ENCODE measurements at regions not wholly inside any gene's neighbourhood (a gene's known extent, or its start where the extent isn't known, plus 50 kb on each side); places are given as distances from the start of the nearest gene placed in this dataset.

GRCh38 chr17:33596899-33597298 lies 303.8 kb upstream of the ASIC2 start:
- H3K4me1 Mint-ChIP-seq, result no peaks in the 10 kb centered on the region
- DNase-seq, result no peak
- H3K4me3 Mint-ChIP-seq, result no peak overlapping the region
- no peaks in the 10 kb centered on the region for H3K36me3 Mint-ChIP-seq (ENCODE audit: low read depth)
- intact Hi-C loops (cut with micrococcal nuclease), result no loop called here
- no peak overlapping the region for H3K27ac Mint-ChIP-seq
- no peaks in the 10 kb centered on the region for H3K9me3 Mint-ChIP-seq
- peaks cover 2% of the 10 kb centered on the region for H3K27me3 Mint-ChIP-seq

DNA sequence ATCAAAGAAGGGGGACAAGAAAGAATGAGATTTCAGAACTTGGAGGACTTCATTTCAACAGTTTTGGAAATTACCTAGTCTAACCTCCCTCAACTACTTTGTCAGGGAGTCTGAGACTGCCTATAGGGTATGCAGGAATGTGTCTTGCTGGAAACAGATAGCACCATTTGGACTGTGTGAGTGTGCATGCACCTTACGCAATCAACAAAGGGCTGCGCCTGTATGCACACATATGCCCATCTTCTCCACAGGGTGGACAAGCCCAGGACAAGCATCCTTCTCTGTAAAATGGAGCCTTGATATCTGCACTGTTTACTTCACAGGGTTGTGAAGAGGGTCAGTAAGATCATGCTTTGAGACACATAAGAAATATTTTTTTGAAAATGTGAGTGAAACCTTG lies 305.7 kb upstream of the ASIC2 start:
- Mint-ChIP-seq H3K4me1 (no peaks in the 10 kb centered on the region), H3K27me3 (no peaks in the 10 kb centered on the region), H3K27ac (no peak overlapping the region), H3K9me3 (no peaks in the 10 kb centered on the region), H3K4me3 (no peak overlapping the region), H3K36me3 (ENCODE audit: low read depth) (no peaks in the 10 kb centered on the region)
- intact Hi-C loops (cut with micrococcal nuclease), result no loop called here
- DNase-seq, result no peak

DNA sequence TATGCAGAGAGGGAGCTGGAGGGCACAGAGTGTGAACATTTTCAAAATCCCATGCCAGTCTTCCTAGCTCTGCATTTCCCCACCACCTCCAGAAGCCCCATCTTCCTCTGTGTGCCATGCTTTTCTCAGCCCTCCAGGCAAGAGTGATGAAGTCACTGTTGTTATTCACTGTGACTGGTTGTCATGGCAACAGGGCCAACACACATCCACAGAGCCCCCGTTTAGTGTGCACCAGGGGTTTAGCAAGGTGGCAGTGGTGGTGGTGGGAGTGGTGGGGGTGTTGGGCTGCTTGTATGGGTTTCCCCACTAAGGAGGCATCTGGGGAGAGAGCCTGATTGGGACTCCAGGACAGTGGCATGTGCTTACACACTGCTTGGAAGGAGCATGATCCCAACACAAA lies 309.9 kb upstream of the ASIC2 start:
- no peak for DNase-seq
- Mint-ChIP-seq H3K36me3 (ENCODE audit: low read depth) (no peaks in the 10 kb centered on the region), H3K4me3 (no peak overlapping the region), H3K4me1 (no peaks in the 10 kb centered on the region), H3K27ac (no peak overlapping the region), H3K27me3 (no peaks in the 10 kb centered on the region), H3K9me3 (no peaks in the 10 kb centered on the region)
- intact Hi-C loops (cut with micrococcal nuclease), result no loop called here

DNA sequence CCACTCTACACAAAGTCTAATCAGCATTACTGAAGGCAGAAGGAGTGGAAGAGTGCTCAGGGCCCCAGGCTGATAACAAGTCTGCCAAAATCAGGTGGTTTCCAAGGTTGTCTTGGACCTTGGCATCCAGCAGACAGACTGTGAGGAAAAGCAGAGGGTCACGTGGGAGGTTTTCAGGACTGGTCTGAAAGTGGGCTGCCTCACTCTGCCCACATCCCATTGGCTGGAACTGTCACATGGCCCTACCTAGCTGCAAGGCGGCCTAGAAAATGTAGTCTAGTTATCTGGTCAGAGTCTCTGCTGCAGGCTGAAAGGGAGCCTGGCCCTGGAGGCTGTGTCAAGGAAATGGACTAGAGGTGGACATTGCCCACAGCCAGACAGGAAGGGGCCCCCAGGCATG lies 310.7 kb upstream of the ASIC2 start:
- intact Hi-C loops (cut with micrococcal nuclease), result no loop called here
- Mint-ChIP-seq H3K4me1 (no peaks in the 10 kb centered on the region), H3K36me3 (ENCODE audit: low read depth) (no peaks in the 10 kb centered on the region)

GRCh38 chr17:33611532-33611931 lies 318.4 kb upstream of the ASIC2 start:
- H3K4me3 Mint-ChIP-seq, result no peak overlapping the region
- intact Hi-C loops (cut with micrococcal nuclease), result no loop called here
- no peaks in the 10 kb centered on the region for H3K36me3 Mint-ChIP-seq (ENCODE audit: low read depth)
- H3K9me3 Mint-ChIP-seq, result no peaks in the 10 kb centered on the region
- H3K4me1 Mint-ChIP-seq, result no peaks in the 10 kb centered on the region
- no peak for DNase-seq
- H3K27ac Mint-ChIP-seq, result no peak overlapping the region
- no peaks in the 10 kb centered on the region for H3K27me3 Mint-ChIP-seq

More for the DNA sequence above, 310.7 kb upstream of the ASIC2 start:
- Mint-ChIP-seq H3K27ac (no peak overlapping the region), H3K27me3 (no peaks in the 10 kb centered on the region), H3K4me3 (no peak overlapping the region), H3K9me3 (no peaks in the 10 kb centered on the region)
- DNase-seq, result no peak

DNA sequence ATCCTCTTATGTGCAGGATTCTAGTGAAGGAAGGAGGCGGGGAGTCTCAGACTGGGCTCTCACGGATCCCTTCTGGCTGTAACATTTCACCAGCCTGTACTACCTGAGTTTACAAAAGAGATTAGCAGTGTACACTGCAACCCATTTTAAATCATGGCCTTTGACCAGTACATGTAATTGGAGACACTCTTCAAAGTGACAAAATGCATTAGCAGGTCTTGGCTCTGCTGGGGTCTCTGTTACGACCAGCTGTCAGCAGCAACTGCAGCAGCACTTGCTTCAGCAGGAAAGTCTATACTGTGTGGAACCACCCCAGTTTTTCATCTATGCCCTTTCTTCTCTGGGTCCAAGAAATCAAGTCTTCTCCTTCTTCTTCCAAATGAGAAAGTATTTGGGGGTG lies 322.8 kb upstream of the ASIC2 start:
- intact Hi-C loops (cut with micrococcal nuclease), result no loop called here
- Mint-ChIP-seq H3K27ac (no peak overlapping the region), H3K4me3 (no peak overlapping the region), H3K4me1 (no peaks in the 10 kb centered on the region), H3K9me3 (no peaks in the 10 kb centered on the region), H3K27me3 (no peaks in the 10 kb centered on the region), H3K36me3 (ENCODE audit: low read depth) (no peaks in the 10 kb centered on the region)
- no peak for DNase-seq

DNA sequence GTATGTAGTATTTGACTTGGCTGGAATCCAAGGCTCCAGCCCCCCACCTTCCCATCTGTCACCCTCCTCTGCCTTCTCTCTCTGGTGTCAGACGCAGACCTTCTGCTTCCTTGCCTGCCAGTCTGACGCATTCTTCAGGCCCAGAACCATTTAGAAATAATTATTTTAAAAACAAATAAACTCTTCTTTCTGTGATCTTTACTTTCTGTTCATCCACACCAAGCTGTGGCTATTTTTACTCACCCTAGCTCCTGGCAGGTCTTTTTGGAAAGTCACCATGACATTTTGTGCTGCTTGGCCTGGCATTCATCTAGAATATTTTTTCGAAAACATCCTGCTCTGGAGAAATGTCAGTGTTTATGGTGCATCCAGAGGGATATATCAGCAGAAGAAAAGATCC lies 330.7 kb upstream of the ASIC2 start:
- no peak overlapping the region for H3K4me3 Mint-ChIP-seq
- intact Hi-C loops (cut with micrococcal nuclease), result no loop called here
- no peaks in the 10 kb centered on the region for H3K9me3 Mint-ChIP-seq
- H3K36me3 Mint-ChIP-seq (ENCODE audit: low read depth), result no peaks in the 10 kb centered on the region
- peaks cover 3% of the 10 kb centered on the region for H3K27me3 Mint-ChIP-seq
- no peak overlapping the region for H3K27ac Mint-ChIP-seq
- no peak for DNase-seq
- no peaks in the 10 kb centered on the region for H3K4me1 Mint-ChIP-seq

DNA sequence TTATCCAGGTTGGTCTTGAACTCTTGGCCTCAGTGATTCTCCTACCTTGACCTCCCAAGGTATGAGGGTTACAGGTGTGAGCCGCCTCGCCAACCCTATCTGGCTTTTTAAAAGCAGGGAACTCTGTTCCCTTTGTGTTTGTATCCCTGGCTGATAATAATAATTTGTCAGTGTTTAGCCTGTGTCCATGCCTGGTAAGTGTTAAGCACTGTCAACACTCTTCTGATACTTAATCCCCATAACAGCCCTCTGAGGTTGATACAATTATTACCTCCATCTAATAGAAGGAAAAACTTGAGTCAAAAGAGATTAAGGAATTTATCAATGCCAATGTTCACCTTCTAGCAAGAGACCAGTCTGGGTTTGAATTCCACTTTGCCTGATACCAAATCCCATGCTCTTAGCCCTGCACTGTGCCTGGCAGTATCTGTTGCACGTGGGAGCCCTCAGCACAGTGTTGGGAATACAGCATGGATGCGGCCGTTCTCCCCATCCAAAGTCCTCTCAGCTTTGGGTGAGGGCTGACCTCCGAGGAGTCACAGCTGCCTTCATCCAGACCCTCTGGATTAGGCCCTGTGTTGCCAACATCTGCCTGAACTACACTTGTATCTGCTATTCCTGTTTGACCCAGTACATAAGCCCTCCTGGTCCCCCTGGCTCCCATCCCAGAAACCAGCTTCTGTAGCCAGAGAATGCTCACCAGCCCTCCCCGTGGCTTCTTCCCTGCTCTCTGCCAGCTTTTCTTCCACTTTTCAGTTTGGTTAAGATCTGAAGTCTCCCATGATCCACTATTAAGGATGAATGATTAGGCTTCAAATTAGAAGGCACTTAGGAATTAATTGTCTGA lies 335.6 kb upstream of the ASIC2 start:
- Mint-ChIP-seq H3K36me3 (ENCODE audit: low read depth) (no peaks in the 10 kb centered on the region), H3K9me3 (no peaks in the 10 kb centered on the region), H3K4me3 (no peak overlapping the region), H3K4me1 (no peaks in the 10 kb centered on the region), H3K27me3 (no peaks in the 10 kb centered on the region), H3K27ac (no peak overlapping the region)
- DNase-seq, result no peak
- intact Hi-C loops (cut with micrococcal nuclease), result no loop called here

DNA sequence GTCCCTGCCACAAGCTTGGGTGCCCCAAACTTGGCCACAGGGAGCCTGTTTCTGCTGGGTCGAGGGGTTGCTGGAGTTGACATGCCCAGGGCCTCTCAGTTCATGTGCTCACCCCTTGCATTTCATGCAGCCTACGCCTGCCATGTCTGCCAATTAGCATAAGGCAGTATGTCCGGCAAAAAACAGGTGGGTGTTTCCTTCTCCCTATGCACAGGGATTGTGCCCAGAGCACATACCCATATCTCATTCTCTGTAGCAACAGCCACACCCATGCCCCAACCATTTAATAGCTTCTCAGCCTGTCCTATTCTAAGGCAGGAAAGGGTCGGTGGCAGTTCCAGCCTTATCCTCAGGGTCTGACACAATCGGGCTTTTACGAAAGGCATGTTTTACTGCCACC lies 340.4 kb upstream of the ASIC2 start:
- intact Hi-C loops (cut with micrococcal nuclease), result no loop called here
- H3K27ac Mint-ChIP-seq, result no peak overlapping the region
- H3K4me3 Mint-ChIP-seq, result no peak overlapping the region

DNA sequence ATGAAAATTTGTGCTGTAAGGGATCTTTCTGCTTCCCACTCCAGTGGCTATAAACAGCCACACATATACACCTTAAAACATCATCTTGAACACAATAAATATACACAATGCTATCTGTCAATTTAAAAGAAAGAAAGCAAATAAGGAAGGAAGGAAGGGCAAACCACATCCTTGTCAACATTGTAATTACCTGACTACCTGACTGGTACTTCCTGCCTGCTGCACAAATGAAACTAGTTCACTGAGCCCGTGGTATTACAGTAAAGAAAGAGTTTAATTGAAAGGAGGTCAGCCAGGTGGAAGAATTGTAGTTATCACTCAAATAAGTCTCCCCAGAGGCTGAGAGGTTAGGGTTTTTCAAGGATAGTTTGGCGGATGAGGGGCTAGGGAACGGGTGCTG lies 344.4 kb upstream of the ASIC2 start:
- no peaks in the 10 kb centered on the region for H3K27me3 Mint-ChIP-seq
- H3K9me3 Mint-ChIP-seq, result peaks cover 11% of the 10 kb centered on the region
- H3K36me3 Mint-ChIP-seq (ENCODE audit: low read depth), result no peaks in the 10 kb centered on the region
- no peak for DNase-seq
- no peak overlapping the region for H3K4me3 Mint-ChIP-seq
- no peak overlapping the region for H3K27ac Mint-ChIP-seq
- H3K4me1 Mint-ChIP-seq, result peaks cover 6% of the 10 kb centered on the region
- intact Hi-C loops (cut with micrococcal nuclease), result no loop called here

More for the DNA sequence above, 340.4 kb upstream of the ASIC2 start:
- no peak for DNase-seq
- H3K4me1 Mint-ChIP-seq, result peaks cover 6% of the 10 kb centered on the region
- peaks cover 11% of the 10 kb centered on the region for H3K9me3 Mint-ChIP-seq
- no peaks in the 10 kb centered on the region for H3K27me3 Mint-ChIP-seq
- H3K36me3 Mint-ChIP-seq (ENCODE audit: low read depth), result no peaks in the 10 kb centered on the region

GRCh38 chr17:33639103-33639880 lies 346.2 kb upstream of the ASIC2 start:
- Mint-ChIP-seq H3K27ac (no peak overlapping the region), H3K4me1 (peaks cover 8% of the 10 kb centered on the region), H3K9me3 (peaks cover 11% of the 10 kb centered on the region), H3K36me3 (ENCODE audit: low read depth) (no peaks in the 10 kb centered on the region), H3K27me3 (peaks cover 2% of the 10 kb centered on the region), H3K4me3 (no peak overlapping the region)
- intact Hi-C loops (cut with micrococcal nuclease), result no loop called here
- no peak for DNase-seq

- Mint-ChIP-seq H3K27ac (no peak overlapping the region), H3K36me3 (ENCODE audit: low read depth) (no peaks in the 10 kb centered on the region), H3K4me1 (peaks cover 8% of the 10 kb centered on the region), H3K27me3 (peaks cover 2% of the 10 kb centered on the region), H3K9me3 (peaks cover 11% of the 10 kb centered on the region), H3K4me3 (no peak overlapping the region)
- no peak for DNase-seq
- intact Hi-C loops (cut with micrococcal nuclease), result no loop called here
Measured at GRCh38 chr17:33640629-33641028, 347.5 kb upstream of the ASIC2 start.

DNA sequence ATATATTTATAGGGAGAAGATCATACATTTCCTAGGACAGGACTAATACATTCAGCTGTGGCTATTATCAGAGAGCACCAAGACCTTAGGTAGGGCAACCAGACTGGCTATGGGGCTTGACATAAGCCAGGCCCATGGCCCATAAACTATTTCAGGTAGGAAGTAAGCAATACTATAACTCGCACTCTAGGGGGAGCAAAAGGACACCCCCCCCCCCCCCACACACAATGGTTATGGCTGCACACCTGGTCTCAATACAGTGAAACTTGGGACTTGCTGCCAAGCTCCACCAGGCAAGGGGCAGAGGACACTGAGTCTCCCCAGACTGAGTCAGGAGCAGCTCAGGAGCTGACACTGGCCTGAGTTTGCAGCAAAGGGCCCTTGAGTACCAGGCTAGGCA lies 348.9 kb upstream of the ASIC2 start:
- Mint-ChIP-seq H3K9me3 (peaks cover 11% of the 10 kb centered on the region), H3K36me3 (ENCODE audit: low read depth) (no peaks in the 10 kb centered on the region), H3K27me3 (peaks cover 7% of the 10 kb centered on the region), H3K27ac (no peak overlapping the region), H3K4me3 (no peak overlapping the region), H3K4me1 (peaks cover 8% of the 10 kb centered on the region)
- intact Hi-C loops (cut with micrococcal nuclease), result no loop called here
- no peak for DNase-seq

DNA sequence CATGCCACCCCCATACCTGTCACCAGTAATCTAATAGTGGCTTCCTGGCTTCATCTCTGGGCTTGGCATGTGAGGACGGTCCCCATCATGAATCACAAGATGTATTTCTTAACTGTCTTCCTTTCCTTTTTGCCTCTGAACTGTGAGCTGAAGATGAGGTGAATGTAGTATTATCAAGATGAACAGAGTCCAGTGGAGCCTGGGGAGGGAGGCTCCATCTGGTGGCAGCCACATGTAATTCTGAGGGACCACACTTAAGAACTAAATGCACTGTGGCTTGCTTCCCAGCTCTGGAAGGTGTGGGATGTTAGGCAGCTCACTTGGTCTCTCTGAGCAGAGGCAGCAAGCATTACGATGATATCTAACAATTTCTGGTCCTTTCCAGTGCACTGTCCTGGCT lies 354.9 kb upstream of the ASIC2 start:
- H3K9me3 Mint-ChIP-seq, result no peaks in the 10 kb centered on the region
- no peak for DNase-seq
- H3K27me3 Mint-ChIP-seq, result peaks cover 10% of the 10 kb centered on the region
- H3K36me3 Mint-ChIP-seq (ENCODE audit: low read depth), result no peaks in the 10 kb centered on the region
- no peak overlapping the region for H3K27ac Mint-ChIP-seq
- H3K4me3 Mint-ChIP-seq, result no peak overlapping the region
- H3K4me1 Mint-ChIP-seq, result peaks cover 2% of the 10 kb centered on the region
- intact Hi-C loops (cut with micrococcal nuclease), result no loop called here

All from activated CD4-positive, alpha-beta T cell treated with anti-CD3 and anti-CD28 coated beads, Interleukin-2, amount 10 ng/mL, durations not matched to agents 24 days and 14 days (primary cell).